Nephron (organoid): ENCODE measurements at regions not wholly inside any gene's neighbourhood (a gene's known extent, or its start where the extent isn't known, plus 50 kb on each side); places are given as distances from the start of the nearest gene placed in this dataset.

Experiments used
- H3K27ac Mint-ChIP-seq, 3 experiments: 2 replicates each; pipeline ENCODE4 v1.8.0; 2020; ENCODE audit warnings: mixed read lengths in 3 of 3, mild to moderate bottlenecking in 2 of 3, moderate library complexity in 1 of 3
- H3K27me3 Mint-ChIP-seq: 2 replicates; pipeline ENCODE4 v1.8.0; 2021; ENCODE audit warnings: low read depth, mild to moderate bottlenecking, moderate library complexity, mixed read lengths
- H3K36me3 Mint-ChIP-seq: 2 replicates; pipeline ENCODE4 v1.8.0; 2020; ENCODE audit warnings: low read depth, mixed read lengths
- H3K4me1 Mint-ChIP-seq: 2 replicates; pipeline ENCODE4 v1.8.0; 2020; ENCODE audit warnings: mixed read lengths
- H3K4me3 Mint-ChIP-seq, 3 experiments: 2 replicates each; pipeline ENCODE4 v1.8.0; 2020; ENCODE audit warnings: mild to moderate bottlenecking in 3 of 3, mixed read lengths in 3 of 3, moderate library complexity in 2 of 3
- H3K9me3 Mint-ChIP-seq: 2 replicates; pipeline ENCODE4 v1.8.0; 2020; ENCODE audit warnings: mixed read lengths
- TF ChIP-seq, protein P1 (sequence below), 3 experiments: fragments of 200-600 bp; sonication (generic); IDR thresholded peaks; one replicate each; pipeline ENCODE4 v1.5.0; 2021; ENCODE audit warnings: antibody characterized with exemption in 3 of 3; ENCODE audit not compliant: unreplicated experiment in 3 of 3

DNA sequence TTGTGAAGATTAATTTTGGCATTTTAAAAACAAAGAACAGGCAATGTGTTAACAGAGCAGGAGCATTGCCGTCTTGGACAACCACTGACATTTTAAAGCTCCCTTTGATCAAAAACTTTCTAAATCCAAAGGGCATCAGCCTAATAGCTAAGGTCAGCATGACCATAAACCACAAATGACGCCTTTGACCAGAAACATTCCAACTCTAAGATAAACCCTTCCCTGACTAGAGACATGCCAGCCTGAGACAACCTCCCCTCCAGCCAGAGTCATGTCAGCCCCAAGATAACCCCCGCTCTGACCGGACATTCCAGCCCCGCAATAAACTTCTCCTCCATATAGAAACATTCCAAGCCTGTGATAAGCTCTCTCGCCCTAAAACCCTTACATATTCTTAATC is 949.4 kb upstream of the POT1 start:
- H3K4me1 Mint-ChIP-seq: no peaks in the 10 kb centered on the region
- no peaks in the 10 kb centered on the region for H3K36me3 Mint-ChIP-seq
- H3K27me3 Mint-ChIP-seq: no peaks in the 10 kb centered on the region
- no peak overlapping the region for H3K4me3 Mint-ChIP-seq
- TF ChIP-seq, protein P1, sequence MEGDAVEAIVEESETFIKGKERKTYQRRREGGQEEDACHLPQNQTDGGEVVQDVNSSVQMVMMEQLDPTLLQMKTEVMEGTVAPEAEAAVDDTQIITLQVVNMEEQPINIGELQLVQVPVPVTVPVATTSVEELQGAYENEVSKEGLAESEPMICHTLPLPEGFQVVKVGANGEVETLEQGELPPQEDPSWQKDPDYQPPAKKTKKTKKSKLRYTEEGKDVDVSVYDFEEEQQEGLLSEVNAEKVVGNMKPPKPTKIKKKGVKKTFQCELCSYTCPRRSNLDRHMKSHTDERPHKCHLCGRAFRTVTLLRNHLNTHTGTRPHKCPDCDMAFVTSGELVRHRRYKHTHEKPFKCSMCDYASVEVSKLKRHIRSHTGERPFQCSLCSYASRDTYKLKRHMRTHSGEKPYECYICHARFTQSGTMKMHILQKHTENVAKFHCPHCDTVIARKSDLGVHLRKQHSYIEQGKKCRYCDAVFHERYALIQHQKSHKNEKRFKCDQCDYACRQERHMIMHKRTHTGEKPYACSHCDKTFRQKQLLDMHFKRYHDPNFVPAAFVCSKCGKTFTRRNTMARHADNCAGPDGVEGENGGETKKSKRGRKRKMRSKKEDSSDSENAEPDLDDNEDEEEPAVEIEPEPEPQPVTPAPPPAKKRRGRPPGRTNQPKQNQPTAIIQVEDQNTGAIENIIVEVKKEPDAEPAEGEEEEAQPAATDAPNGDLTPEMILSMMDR (IDR thresholded peaks at IDR 0.05; ENCODE audit: unreplicated experiment in 3 of 3): no peak
- H3K9me3 Mint-ChIP-seq: peaks cover 7% of the 10 kb centered on the region
- no peak overlapping the region for H3K27ac Mint-ChIP-seq

GRCh38 chr7:125878235-125878956 is 948.8 kb upstream of the POT1 start:
- H3K4me3 Mint-ChIP-seq: no peak overlapping the region
- no peaks in the 10 kb centered on the region for H3K4me1 Mint-ChIP-seq
- TF ChIP-seq, protein P1 (IDR thresholded peaks at IDR 0.05; ENCODE audit: unreplicated experiment in 3 of 3): no peak
- H3K27ac Mint-ChIP-seq: no peak overlapping the region
- H3K36me3 Mint-ChIP-seq: no peaks in the 10 kb centered on the region
- peaks cover 7% of the 10 kb centered on the region for H3K9me3 Mint-ChIP-seq
- no peaks in the 10 kb centered on the region for H3K27me3 Mint-ChIP-seq

DNA sequence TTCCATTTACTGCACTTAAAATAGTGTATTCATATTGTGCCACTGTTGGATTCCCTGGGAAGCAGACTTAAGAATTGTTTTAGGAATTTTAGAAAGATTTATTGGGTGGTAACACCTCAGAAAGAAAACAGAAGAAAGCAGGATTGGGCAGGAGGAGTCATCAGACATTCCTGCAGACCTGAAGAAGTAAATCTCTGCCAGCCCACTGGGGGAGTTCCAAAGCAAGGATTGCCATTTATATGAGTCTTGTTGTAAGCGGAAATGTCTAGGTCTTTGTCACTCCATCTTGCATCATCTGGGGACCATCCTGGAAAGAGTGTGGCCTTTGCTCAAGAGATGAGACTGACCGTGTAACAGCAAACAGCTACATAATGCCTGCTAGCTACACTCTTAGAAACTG is 947.6 kb upstream of the POT1 start:
- Mint-ChIP-seq H3K36me3 (no peaks in the 10 kb centered on the region), H3K4me1 (no peaks in the 10 kb centered on the region), H3K27me3 (no peaks in the 10 kb centered on the region), H3K27ac (no peak overlapping the region), H3K4me3 (no peak overlapping the region), H3K9me3 (peaks cover 7% of the 10 kb centered on the region)
- TF ChIP-seq, protein P1 (IDR thresholded peaks at IDR 0.05; ENCODE audit: unreplicated experiment in 3 of 3): no peak

DNA sequence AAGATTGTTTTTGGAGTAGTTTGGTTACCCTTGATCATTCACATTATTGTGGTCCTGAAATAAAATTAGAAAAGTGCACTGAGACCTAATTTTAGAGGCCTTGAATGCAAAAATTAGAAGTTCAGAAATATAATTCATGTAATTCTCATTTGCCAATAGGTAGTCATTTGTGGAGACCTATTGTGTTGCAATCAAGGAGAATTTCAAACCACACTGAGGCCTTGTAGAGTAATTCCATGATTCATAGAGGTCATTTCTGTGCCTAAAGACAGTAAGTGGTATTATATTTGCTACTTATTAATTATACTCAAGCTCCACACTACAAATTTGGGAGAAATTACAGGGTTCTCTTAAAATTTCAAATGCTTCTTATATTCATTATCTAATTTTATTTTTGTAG is 946.8 kb upstream of the POT1 start:
- Mint-ChIP-seq H3K27ac (no peak overlapping the region), H3K27me3 (no peaks in the 10 kb centered on the region), H3K9me3 (peaks cover 7% of the 10 kb centered on the region), H3K4me1 (no peaks in the 10 kb centered on the region), H3K36me3 (no peaks in the 10 kb centered on the region), H3K4me3 (no peak overlapping the region)
- TF ChIP-seq, protein P1 (IDR thresholded peaks at IDR 0.05; ENCODE audit: unreplicated experiment in 3 of 3): no peak

- H3K27me3 Mint-ChIP-seq: no peaks in the 10 kb centered on the region
- H3K9me3 Mint-ChIP-seq: peaks cover 4% of the 10 kb centered on the region
- H3K4me3 Mint-ChIP-seq: no peak overlapping the region
- no peaks in the 10 kb centered on the region for H3K36me3 Mint-ChIP-seq
- H3K27ac Mint-ChIP-seq: no peak overlapping the region
- H3K4me1 Mint-ChIP-seq: no peaks in the 10 kb centered on the region
- TF ChIP-seq, protein P1 (IDR thresholded peaks at IDR 0.05; ENCODE audit: unreplicated experiment in 3 of 3): no peak
Measured at GRCh38 chr7:125871431-125871830, 941.8 kb upstream of the POT1 start.

DNA sequence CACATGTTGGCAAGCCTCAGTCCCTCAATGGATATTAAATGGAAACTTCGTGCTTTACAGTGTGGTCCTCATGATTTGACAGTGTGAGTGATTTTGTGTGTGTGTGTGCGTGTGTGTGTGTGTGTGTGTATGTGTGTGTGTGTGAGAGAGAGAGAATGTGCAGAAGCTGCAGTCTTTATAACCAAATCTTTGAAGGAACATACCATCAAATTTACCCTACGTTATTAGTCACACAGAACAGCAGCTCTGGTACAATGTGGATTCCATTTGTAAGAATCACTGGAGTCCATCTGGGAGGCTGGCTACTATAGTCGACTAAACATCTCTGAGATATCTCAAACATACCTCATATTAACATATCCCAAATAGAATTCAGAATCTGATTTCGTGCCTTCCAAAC is 928.0 kb upstream of the POT1 start:
- no peak overlapping the region for H3K27ac Mint-ChIP-seq
- H3K27me3 Mint-ChIP-seq: no peaks in the 10 kb centered on the region
- H3K4me1 Mint-ChIP-seq: no peaks in the 10 kb centered on the region
- no peaks in the 10 kb centered on the region for H3K9me3 Mint-ChIP-seq
- H3K36me3 Mint-ChIP-seq: no peaks in the 10 kb centered on the region
- no peak overlapping the region for H3K4me3 Mint-ChIP-seq
- TF ChIP-seq, protein P1 (IDR thresholded peaks at IDR 0.05; ENCODE audit: unreplicated experiment in 3 of 3): no peak
